Nephron (organoid): ENCODE measurements at regions not wholly inside any gene's neighbourhood (a gene's known extent, or its start where the extent isn't known, plus 50 kb on each side); places are given as distances from the start of the nearest gene placed in this dataset.

ENCODE experiments used
- H3K27ac Mint-ChIP-seq, 3 experiments: 2 replicates each; pipeline ENCODE4 v1.8.0; 2020; ENCODE audit warnings: mixed read lengths in 3 of 3, mild to moderate bottlenecking in 2 of 3, moderate library complexity in 1 of 3
- H3K27me3 Mint-ChIP-seq: 2 replicates; pipeline ENCODE4 v1.8.0; 2021; ENCODE audit warnings: low read depth, mild to moderate bottlenecking, moderate library complexity, mixed read lengths
- H3K36me3 Mint-ChIP-seq: 2 replicates; pipeline ENCODE4 v1.8.0; 2020; ENCODE audit warnings: low read depth, mixed read lengths
- H3K4me1 Mint-ChIP-seq: 2 replicates; pipeline ENCODE4 v1.8.0; 2020; ENCODE audit warnings: mixed read lengths
- H3K4me3 Mint-ChIP-seq, 3 experiments: 2 replicates each; pipeline ENCODE4 v1.8.0; 2020; ENCODE audit warnings: mild to moderate bottlenecking in 3 of 3, mixed read lengths in 3 of 3, moderate library complexity in 2 of 3
- H3K9me3 Mint-ChIP-seq: 2 replicates; pipeline ENCODE4 v1.8.0; 2020; ENCODE audit warnings: mixed read lengths
- TF ChIP-seq, protein P1 (sequence below), 3 experiments: fragments of 200-600 bp; sonication (generic); IDR thresholded peaks; one replicate each; pipeline ENCODE4 v1.5.0; 2021; ENCODE audit warnings: antibody characterized with exemption in 3 of 3; ENCODE audit not compliant: unreplicated experiment in 3 of 3

DNA sequence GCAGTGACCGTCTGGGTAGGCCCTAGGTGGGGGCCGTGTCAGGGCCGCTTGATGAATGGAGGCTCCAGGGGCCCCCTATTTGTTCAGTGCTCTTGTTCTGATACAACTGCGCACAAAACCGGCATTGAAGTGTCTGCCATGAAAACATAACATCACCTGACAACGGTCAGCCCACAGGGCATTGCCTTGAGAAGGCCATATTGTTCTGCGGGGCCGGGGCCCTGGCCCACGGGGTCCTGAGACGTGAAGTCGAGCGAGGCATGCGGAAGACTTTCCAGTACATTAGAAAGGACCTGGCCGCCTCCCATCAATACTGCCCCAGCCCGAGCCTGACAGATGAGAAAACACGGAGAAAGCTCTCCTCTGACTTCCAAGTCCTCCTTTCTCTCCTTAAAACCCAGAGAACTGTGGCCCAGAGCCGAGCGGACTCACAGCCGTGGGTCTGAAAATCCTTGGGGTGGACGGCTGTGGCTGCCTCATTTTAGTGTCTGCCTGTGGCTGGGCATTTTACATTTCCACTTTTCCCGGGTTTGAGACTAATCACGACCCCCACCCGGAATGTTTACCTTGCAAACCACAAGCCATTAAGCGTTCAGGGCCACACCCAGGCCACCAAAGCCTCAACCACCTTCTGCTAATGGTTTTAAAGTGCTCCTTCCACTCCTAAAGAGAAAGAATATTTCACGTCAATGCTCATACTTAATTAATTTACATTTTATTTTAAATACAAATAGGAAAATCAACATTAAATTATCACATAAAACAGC is 391.0 kb upstream of the IRX2 start:
- Mint-ChIP-seq H3K27ac (no peak overlapping the region), H3K4me1 (no peaks in the 10 kb centered on the region), H3K36me3 (no peaks in the 10 kb centered on the region), H3K4me3 (no peak overlapping the region), H3K9me3 (no peaks in the 10 kb centered on the region), H3K27me3 (peaks cover 19% of the 10 kb centered on the region)
- TF ChIP-seq, protein P1, sequence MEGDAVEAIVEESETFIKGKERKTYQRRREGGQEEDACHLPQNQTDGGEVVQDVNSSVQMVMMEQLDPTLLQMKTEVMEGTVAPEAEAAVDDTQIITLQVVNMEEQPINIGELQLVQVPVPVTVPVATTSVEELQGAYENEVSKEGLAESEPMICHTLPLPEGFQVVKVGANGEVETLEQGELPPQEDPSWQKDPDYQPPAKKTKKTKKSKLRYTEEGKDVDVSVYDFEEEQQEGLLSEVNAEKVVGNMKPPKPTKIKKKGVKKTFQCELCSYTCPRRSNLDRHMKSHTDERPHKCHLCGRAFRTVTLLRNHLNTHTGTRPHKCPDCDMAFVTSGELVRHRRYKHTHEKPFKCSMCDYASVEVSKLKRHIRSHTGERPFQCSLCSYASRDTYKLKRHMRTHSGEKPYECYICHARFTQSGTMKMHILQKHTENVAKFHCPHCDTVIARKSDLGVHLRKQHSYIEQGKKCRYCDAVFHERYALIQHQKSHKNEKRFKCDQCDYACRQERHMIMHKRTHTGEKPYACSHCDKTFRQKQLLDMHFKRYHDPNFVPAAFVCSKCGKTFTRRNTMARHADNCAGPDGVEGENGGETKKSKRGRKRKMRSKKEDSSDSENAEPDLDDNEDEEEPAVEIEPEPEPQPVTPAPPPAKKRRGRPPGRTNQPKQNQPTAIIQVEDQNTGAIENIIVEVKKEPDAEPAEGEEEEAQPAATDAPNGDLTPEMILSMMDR (IDR thresholded peaks at IDR 0.05; ENCODE audit: unreplicated experiment in 3 of 3), result no peak

DNA sequence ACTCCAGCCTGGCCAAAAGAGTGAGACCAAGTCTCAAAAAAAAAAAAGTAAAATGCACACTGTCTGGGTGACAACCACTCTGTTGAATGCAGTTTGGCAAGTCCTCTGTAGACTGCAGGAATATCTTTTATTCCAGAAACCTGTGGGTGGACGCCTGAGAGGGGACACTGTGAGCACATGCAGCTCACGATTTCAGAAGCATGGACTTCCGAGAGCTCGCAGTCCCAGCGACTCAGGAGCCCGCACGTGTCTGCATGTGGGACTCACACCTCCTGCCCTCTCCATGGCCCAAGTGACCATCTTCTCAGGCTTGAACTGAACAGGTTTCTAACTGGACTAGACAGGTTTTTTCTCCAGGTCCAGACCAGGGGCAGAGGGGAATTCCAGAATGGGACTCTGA is 388.6 kb upstream of the IRX2 start:
- TF ChIP-seq, protein P1 (IDR thresholded peaks at IDR 0.05; ENCODE audit: unreplicated experiment in 3 of 3), result no peak

DNA sequence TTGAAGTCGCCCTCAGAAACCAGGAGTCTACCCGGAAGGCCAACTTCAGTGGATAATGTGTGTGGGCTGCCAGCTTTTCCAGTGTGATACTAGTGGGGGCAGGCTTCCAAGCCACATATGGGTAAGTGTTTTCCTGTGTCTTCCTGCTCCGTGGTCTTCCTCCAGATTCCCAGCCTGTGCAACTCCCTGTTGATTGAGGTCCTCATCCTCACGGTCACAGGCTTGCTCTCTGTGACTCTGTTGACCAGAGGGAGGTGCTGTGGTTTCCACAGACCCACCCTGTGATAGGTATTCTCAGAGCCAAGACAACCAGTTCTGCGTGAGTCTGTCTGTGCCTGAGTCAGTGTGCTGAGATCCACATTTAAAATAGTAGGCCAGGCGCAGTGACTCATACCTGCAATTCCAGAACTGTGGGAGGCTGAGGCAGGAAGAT is 388.0 kb upstream of the IRX2 start:
- Mint-ChIP-seq H3K9me3 (no peaks in the 10 kb centered on the region), H3K4me1 (no peaks in the 10 kb centered on the region), H3K36me3 (no peaks in the 10 kb centered on the region), H3K27ac (no peak overlapping the region), H3K27me3 (peaks cover 18% of the 10 kb centered on the region), H3K4me3 (no peak overlapping the region)
- TF ChIP-seq, protein P1 (IDR thresholded peaks at IDR 0.05; ENCODE audit: unreplicated experiment in 3 of 3), result no peak

More for the DNA sequence above, 388.6 kb upstream of the IRX2 start:
- Mint-ChIP-seq H3K27ac (no peak overlapping the region), H3K4me3 (no peak overlapping the region), H3K9me3 (no peaks in the 10 kb centered on the region), H3K36me3 (no peaks in the 10 kb centered on the region), H3K4me1 (no peaks in the 10 kb centered on the region), H3K27me3 (peaks cover 16% of the 10 kb centered on the region)

GRCh38 chr5:3131161-3131560 is 379.7 kb upstream of the IRX2 start:
- H3K36me3 Mint-ChIP-seq, result no peaks in the 10 kb centered on the region
- TF ChIP-seq, protein P1 (IDR thresholded peaks at IDR 0.05; ENCODE audit: unreplicated experiment in 3 of 3), result no peak

GRCh38 chr5:3129252-3129651 is 377.8 kb upstream of the IRX2 start:
- Mint-ChIP-seq H3K36me3 (no peaks in the 10 kb centered on the region), H3K4me1 (no peaks in the 10 kb centered on the region), H3K27ac (no peak overlapping the region), H3K27me3 (peaks cover 41% of the 10 kb centered on the region), H3K4me3 (no peak overlapping the region), H3K9me3 (peaks cover 3% of the 10 kb centered on the region)
- TF ChIP-seq, protein P1 (IDR thresholded peaks at IDR 0.05; ENCODE audit: unreplicated experiment in 3 of 3), result no peak

More at GRCh38 chr5:3131161-3131560, 379.7 kb upstream of the IRX2 start:
- peaks cover 3% of the 10 kb centered on the region for H3K9me3 Mint-ChIP-seq
- no peak overlapping the region for H3K4me3 Mint-ChIP-seq
- H3K4me1 Mint-ChIP-seq, result no peaks in the 10 kb centered on the region
- no peak overlapping the region for H3K27ac Mint-ChIP-seq
- H3K27me3 Mint-ChIP-seq, result peaks cover 38% of the 10 kb centered on the region

DNA sequence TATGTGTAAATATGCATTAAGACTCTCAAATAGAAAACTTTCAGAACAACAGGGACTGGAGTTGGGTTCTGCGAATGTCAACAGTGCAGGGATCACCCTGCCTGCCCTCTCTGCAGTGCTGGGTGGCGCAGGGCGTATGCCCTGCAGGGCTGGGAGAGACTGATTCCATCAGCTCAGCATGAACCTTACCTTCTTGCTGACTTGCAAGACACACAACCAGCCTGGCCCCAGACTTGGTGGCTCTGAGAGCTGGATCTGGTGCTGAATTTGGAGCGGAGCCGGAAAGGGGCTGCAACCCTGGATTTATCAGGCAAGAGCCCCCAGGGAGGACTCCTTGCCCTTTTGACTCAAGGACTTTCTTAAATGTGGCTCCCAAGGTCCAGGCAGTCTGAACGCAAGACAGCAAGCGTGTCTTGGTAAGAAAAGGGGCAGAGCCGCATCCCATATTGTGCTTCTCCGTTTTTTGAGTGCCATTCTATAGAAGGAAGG is 376.0 kb upstream of the IRX2 start:
- Mint-ChIP-seq H3K4me1 (no peaks in the 10 kb centered on the region), H3K9me3 (peaks cover 3% of the 10 kb centered on the region), H3K27me3 (peaks cover 40% of the 10 kb centered on the region), H3K27ac (no peak overlapping the region), H3K4me3 (no peak overlapping the region), H3K36me3 (no peaks in the 10 kb centered on the region)
- TF ChIP-seq, protein P1 (IDR thresholded peaks at IDR 0.05; ENCODE audit: unreplicated experiment in 3 of 3), result no peak
